PFSK-1 (cell line): ENCODE measurements at regions not wholly inside any gene's neighbourhood (a gene's known extent, or its start where the extent isn't known, plus 50 kb on each side); places are given as distances from the start of the nearest gene placed in this dataset.

ENCODE experiments used
- FOXP2 ChIP-seq: optimal IDR thresholded peaks from 2 replicates; pipeline ENCODE3; 2011; ENCODE audit warnings: borderline replicate concordance, control low read depth, inconsistent platforms; ENCODE audit not compliant: insufficient read depth; ENCODE audit errors: extremely low read length, extremely low read depth
- POLR2AphosphoS5 ChIP-seq: IDR thresholded peaks from 2 replicates; pipeline ENCODE4 v1.6.1; 2012; ENCODE audit warnings: low read depth, mild to moderate bottlenecking, control low read depth, low read length, moderate library complexity
- REST ChIP-seq, 2 experiments: IDR thresholded peaks; 2 replicates each; pipeline versions ENCODE4 v1.6.1 to v1.8.0; 2011 to 2012; ENCODE audit warnings: low read depth in 2 of 2, low read length in 2 of 2, control low read depth in 1 of 2, inconsistent platforms in 1 of 2, mild to moderate bottlenecking in 1 of 2, moderate library complexity in 1 of 2; ENCODE audit not compliant: insufficient read depth in 1 of 2
- SIN3A ChIP-seq: IDR thresholded peaks from 2 replicates; pipeline ENCODE4 v1.6.1; 2012; ENCODE audit warnings: mild to moderate bottlenecking, low read length, moderate library complexity, borderline replicate concordance; ENCODE audit not compliant: insufficient read depth
- TAF1 ChIP-seq: IDR thresholded peaks from 2 replicates; pipeline ENCODE4 v1.6.1; 2012; ENCODE audit warnings: low read length, control low read depth, borderline replicate concordance; ENCODE audit not compliant: insufficient read depth

GRCh38 chr2:129711816-129712675, 267.4 kb upstream of the RAB6C start:
- TF ChIP-seq REST (IDR thresholded peaks at IDR 0.05; ENCODE audit: insufficient read depth in 1 of 2, low read depth in 2 of 2, low read length in 2 of 2), result no peak
- TF ChIP-seq POLR2AphosphoS5, result no peak
- TF ChIP-seq TAF1, result no peak
- TF ChIP-seq SIN3A, result no peak
- no peak for TF ChIP-seq FOXP2
